HCT116 (cell line): ENCODE measurements at regions not wholly inside any gene's neighbourhood (a gene's known extent, or its start where the extent isn't known, plus 50 kb on each side); places are given as distances from the start of the nearest gene placed in this dataset.

Source experiments
- ATAC-seq: fragments of 200-7000 bp; cut with Tn5 transposase; 2 replicates; pipeline ENCODE4 v1.9.1; 2020; ENCODE audit warnings: mild to moderate bottlenecking, moderate library complexity
- BruUV-seq: library from RNA; stranded (reverse); fragments of 400-500 nt; replicated peaks from 2 replicates; lab custom pipeline; 2021; lab: Mats Ljungman, UMichigan
- CTCF ChIA-PET: fragments of 300-600 bp; sonication (Branson Sonifier 250); formaldehyde crosslinking; loops from one replicate; lab custom pipeline; 2021; ENCODE audit warnings: antibody characterized with exemption; lab: Charles Lee
- POLR2A ChIA-PET: fragments of 300-600, 350-600 bp; sonication (Branson Sonifier 250); formaldehyde crosslinking; loops from one replicate; lab custom pipeline; 2021; ENCODE audit warnings: antibody characterized with exemption; lab: Charles Lee
- RAD21 ChIA-PET, 2 experiments: fragments of 300-600 bp; sonication (Branson Sonifier 250); formaldehyde crosslinking; loops; one replicate each; lab custom pipeline; 2023; ENCODE audit warnings: low total read pairs in 2 of 2; ENCODE audit not compliant: uncharacterized antibody in 2 of 2, unreplicated experiment in 2 of 2, low non-redundant PET in 1 of 2; lab: Charles Lee
- DNase-seq: peaks from one replicate; pipeline ENCODE4 v3.0.0-alpha.2; 2010; ENCODE audit warnings: low read depth, low spot score
- H2AFZ ChIP-seq: fragments of 200-600 bp; shearing (Covaris generic), sonication (generic); 2 replicates; pipeline ENCODE4 v1.6.1; 2017; ENCODE audit warnings: low read depth, mixed run types, mixed read lengths, antibody characterized with exemption, low read length; ENCODE audit not compliant: poor library complexity, severe bottlenecking
- H3K27ac ChIP-seq: 2 replicates; pipeline ENCODE4 v1.5.1; 2012; ENCODE audit warnings: low read depth, low read length
- H3K27me3 ChIP-seq: fragments of 200-600 bp; sonication (generic); 2 replicates; pipeline ENCODE4 v1.6.1; 2016; ENCODE audit warnings: mixed run types, low read length, mixed read lengths; ENCODE audit not compliant: insufficient read depth
- H3K36me3 ChIP-seq, 2 experiments: fragments of 200-500 bp in 1 of 2; fragments of 200-600 bp in 1 of 2; sonication (Bioruptor generic) in 1 of 2; sonication (generic) in 1 of 2; 2 replicates each; pipeline versions ENCODE4 v1.5.1 to v1.6.1; 2014 to 2016; ENCODE audit warnings: low read length in 2 of 2, inconsistent platforms in 1 of 2, mixed read lengths in 1 of 2, mixed run types in 1 of 2; ENCODE audit not compliant: insufficient read depth in 2 of 2, control insufficient read depth in 1 of 2
- H3K4me1 ChIP-seq, 2 experiments: fragments of 200-600 bp in 1 of 2; sonication (generic) in 1 of 2; 2 replicates each; pipeline versions ENCODE4 v1.5.1 to v1.6.1; 2012 to 2017; ENCODE audit warnings: low read length in 2 of 2, inconsistent platforms in 1 of 2, mild to moderate bottlenecking in 1 of 2, mixed read lengths in 1 of 2, mixed run types in 1 of 2, moderate library complexity in 1 of 2; ENCODE audit not compliant: insufficient read depth in 2 of 2, control insufficient read depth in 1 of 2
- H3K4me2 ChIP-seq: fragments of 200-600 bp; sonication (generic); 2 replicates; pipeline ENCODE4 v1.6.1; 2017; ENCODE audit warnings: mixed run types, low read length, mixed read lengths
- H3K4me3 ChIP-seq, 2 experiments: fragments of 200-600 bp in 1 of 2; sonication (generic) in 1 of 2; replicated peaks in 1 of 2; 2 replicates each; pipeline ENCODE4 v1.5.1; 2011 to 2016; ENCODE audit warnings: low read length in 2 of 2, control low read depth in 1 of 2, low read depth in 1 of 2, mild to moderate bottlenecking in 1 of 2, mixed read lengths in 1 of 2, mixed run types in 1 of 2
- H3K79me2 ChIP-seq: fragments of 200-600 bp; sonication (generic); 2 replicates; pipeline ENCODE4 v1.6.1; 2017; ENCODE audit warnings: mild to moderate bottlenecking, mixed run types, low read length, moderate library complexity, mixed read lengths; ENCODE audit not compliant: insufficient read depth
- H3K9ac ChIP-seq: fragments of 200-600 bp; sonication (generic); 2 replicates; pipeline ENCODE4 v1.6.1; 2016; ENCODE audit warnings: low read length, mixed read lengths
- H3K9me2 ChIP-seq: fragments of 200-600 bp; sonication (generic), shearing (Covaris generic); 2 replicates; pipeline ENCODE4 v1.6.1; 2017; ENCODE audit warnings: mixed run types, mild to moderate bottlenecking, moderate library complexity; ENCODE audit not compliant: insufficient read depth
- H3K9me3 ChIP-seq, 2 experiments: fragments of 200-500 bp in 1 of 2; fragments of 200-600 bp in 1 of 2; sonication (Bioruptor generic) in 1 of 2; sonication (generic) in 1 of 2; 2 replicates each; pipeline ENCODE4 v1.6.1; 2014 to 2017; ENCODE audit warnings: low read length in 2 of 2, mixed read lengths in 2 of 2, inconsistent platforms in 1 of 2, low read depth in 1 of 2, mild to moderate bottlenecking in 1 of 2, mixed run types in 1 of 2, moderate library complexity in 1 of 2; ENCODE audit not compliant: control insufficient read depth in 1 of 2, insufficient read depth in 1 of 2
- H4K20me1 ChIP-seq: fragments of 200-600 bp; sonication (generic), shearing (Covaris generic); 2 replicates; pipeline ENCODE4 v1.6.1; 2017; ENCODE audit warnings: mixed run types, mild to moderate bottlenecking, moderate library complexity; ENCODE audit not compliant: insufficient read depth
- CBX3 ChIP-seq: IDR thresholded peaks from 2 replicates; pipeline ENCODE4 v1.6.1; 2012; ENCODE audit warnings: low read depth
- CEBPB ChIP-seq: IDR thresholded peaks from 2 replicates; pipeline ENCODE4 v1.6.1; 2012; ENCODE audit warnings: low read depth
- ELF1 ChIP-seq: IDR thresholded peaks from 2 replicates; pipeline ENCODE4 v1.6.1; 2012; ENCODE audit warnings: low read depth, borderline replicate concordance
- EZH2 ChIP-seq: fragments of 200-600 bp; sonication (generic); IDR thresholded peaks from 2 replicates; pipeline ENCODE4 v1.6.1; 2017; ENCODE audit warnings: antibody characterized with exemption, mixed run types
- EZH2phosphoT487 ChIP-seq: fragments of 200-600 bp; IDR thresholded peaks from 2 replicates; pipeline ENCODE4 v1.6.1; 2018; ENCODE audit warnings: antibody characterized with exemption, borderline replicate concordance
- FOSL1 ChIP-seq: IDR thresholded peaks from 2 replicates; pipeline ENCODE4 v1.6.1; 2012; ENCODE audit warnings: low read depth
- JUND ChIP-seq: IDR thresholded peaks from 2 replicates; pipeline ENCODE4 v1.6.1; 2012
- POLR2A ChIP-seq: IDR thresholded peaks from 2 replicates; pipeline ENCODE4 v1.7.0; 2011; ENCODE audit warnings: borderline replicate concordance; ENCODE audit not compliant: insufficient read depth, insufficient read length; ENCODE audit errors: extremely low read depth
- POLR2AphosphoS5 ChIP-seq: IDR thresholded peaks from 2 replicates; pipeline ENCODE4 v1.6.1; 2011; ENCODE audit warnings: mild to moderate bottlenecking, low read depth, low read length, moderate library complexity
- SIN3A ChIP-seq: IDR thresholded peaks from 2 replicates; pipeline ENCODE4 v1.6.1; 2012; ENCODE audit warnings: low read depth
- SP1 ChIP-seq: IDR thresholded peaks from 2 replicates; pipeline ENCODE4 v1.6.1; 2012; ENCODE audit warnings: low read depth
- SRF ChIP-seq: IDR thresholded peaks from 2 replicates; pipeline ENCODE4 v1.6.1; 2012; ENCODE audit warnings: low read depth
- TCF7L2 ChIP-seq: IDR thresholded peaks from 2 replicates; pipeline ENCODE4 v1.7.0; 2011; ENCODE audit warnings: borderline replicate concordance, inconsistent platforms; ENCODE audit not compliant: insufficient read depth, insufficient read length; ENCODE audit errors: extremely low read depth
- ZNF274 ChIP-seq: fragments of 200-500 bp; sonication (Bioruptor generic); IDR thresholded peaks from 2 replicates; pipeline ENCODE4 v1.6.1; 2014; ENCODE audit warnings: mild to moderate bottlenecking, low read depth, low read length, inconsistent platforms
- intact Hi-C: fragments of 100-400 bp; cut with micrococcal nuclease; formaldehyde crosslinking; loops from 2 replicates; pipeline ENCODE4 v1.10.0; 2022
- TF ChIP-seq, protein P1 (sequence below): IDR thresholded peaks from 2 replicates; pipeline ENCODE4 v1.6.1; 2012
- TF ChIP-seq, protein P2 (sequence below): IDR thresholded peaks from 2 replicates; pipeline ENCODE4 v1.6.1; 2011; ENCODE audit warnings: mild to moderate bottlenecking, low read length, moderate library complexity; ENCODE audit not compliant: insufficient replicate concordance; ENCODE audit errors: extremely low read depth

DNA sequence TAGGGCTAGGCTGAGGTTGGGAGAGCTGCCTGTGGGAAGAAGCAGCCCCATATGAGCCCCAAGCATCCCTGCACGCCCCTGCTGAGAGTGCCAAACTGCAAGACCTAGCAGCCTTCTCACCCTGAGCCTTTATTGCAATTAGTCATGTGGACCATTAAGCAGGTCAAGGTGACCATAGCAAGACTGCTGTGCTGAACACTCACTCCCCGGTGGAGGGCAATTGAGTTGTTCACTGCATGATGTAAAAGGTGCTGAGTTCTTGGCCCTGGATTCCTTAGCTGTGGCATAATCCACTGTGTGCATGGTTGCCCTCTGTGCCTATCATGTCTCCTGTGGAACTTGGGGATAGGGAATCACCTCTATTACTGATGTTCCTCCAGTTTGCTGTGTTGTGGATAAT, 131.1 kb downstream of the FOXD1 start:
- Histone ChIP-seq H4K20me1 (no peaks in the 10 kb centered on the region), H3K4me1 (peaks cover 10 to 50% of the 10 kb centered on the region in 2 experiments), H3K4me2 (peak overlapping the region; percentile 21), H2AFZ (peak overlapping the region; percentile 72), H3K9me2 (0 out of 2 replicates have a peak, but pooled peaks cover 4% of the 10 kb centered on the region), H3K27me3 (no peaks in the 10 kb centered on the region), H3K4me3 (no peak overlapping the region), H3K79me2 (no peaks in the 10 kb centered on the region), H3K9ac (no peak overlapping the region), H3K36me3 (no peaks in the 10 kb centered on the region), H3K9me3 (no peaks in the 10 kb centered on the region), H3K27ac (no peak overlapping the region)
- POLR2A ChIA-PET = no interaction called here
- TF ChIP-seq CBX3 = no peak
- TF ChIP-seq POLR2AphosphoS5 = no peak
- no peak for TF ChIP-seq EZH2
- no peak for TF ChIP-seq ZNF274
- TF ChIP-seq, protein P1, sequence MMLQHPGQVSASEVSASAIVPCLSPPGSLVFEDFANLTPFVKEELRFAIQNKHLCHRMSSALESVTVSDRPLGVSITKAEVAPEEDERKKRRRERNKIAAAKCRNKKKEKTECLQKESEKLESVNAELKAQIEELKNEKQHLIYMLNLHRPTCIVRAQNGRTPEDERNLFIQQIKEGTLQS = no peak
- TF ChIP-seq POLR2A = no peak
- no peak for TF ChIP-seq EZH2phosphoT487
- no peak for ATAC-seq
- DNase-seq = no peak
- intact Hi-C loops = no loop called here
- RAD21 ChIA-PET = no interaction called here
- CTCF ChIA-PET = no interaction called here
- BruUV-seq = no TSS peak

- Histone ChIP-seq H2AFZ (no peak overlapping the region), H3K36me3 (no peaks in the 10 kb centered on the region), H3K27me3 (no peaks in the 10 kb centered on the region), H3K9ac (no peak overlapping the region), H3K9me2 (0 out of 2 replicates have a peak, but pooled peaks cover 4% of the 10 kb centered on the region), H3K27ac (no peak overlapping the region), H4K20me1 (no peaks in the 10 kb centered on the region), H3K9me3 (no peaks in the 10 kb centered on the region), H3K4me1 (peaks cover 0 to 49% of the 10 kb centered on the region in 2 experiments; a peak in 2 of 4 replicates), H3K79me2 (no peaks in the 10 kb centered on the region), H3K4me2 (no peak overlapping the region), H3K4me3 (no peak overlapping the region)
- DNase-seq = no peak
- RAD21 ChIA-PET = no interaction called here
- intact Hi-C loops = no loop called here
- POLR2A ChIA-PET = no interaction called here
- BruUV-seq = no TSS peak
- CTCF ChIA-PET = interaction anchor here (0.6 kb wide), 1 partner anchor 1781 kb away, joined by 3 read pairs; no protein-coding TSS in a partner anchor
- ATAC-seq = no peak
- TF ChIP-seq POLR2AphosphoS5 (no peak), CEBPB (no peak), SP1 (no peak), POLR2A (no peak), SIN3A (no peak), TCF7L2 (no peak), SRF (no peak), FOSL1 (no peak), ELF1 (no peak), JUND (no peak)
- TF ChIP-seq, protein P1 = no peak
- TF ChIP-seq, protein P2, sequence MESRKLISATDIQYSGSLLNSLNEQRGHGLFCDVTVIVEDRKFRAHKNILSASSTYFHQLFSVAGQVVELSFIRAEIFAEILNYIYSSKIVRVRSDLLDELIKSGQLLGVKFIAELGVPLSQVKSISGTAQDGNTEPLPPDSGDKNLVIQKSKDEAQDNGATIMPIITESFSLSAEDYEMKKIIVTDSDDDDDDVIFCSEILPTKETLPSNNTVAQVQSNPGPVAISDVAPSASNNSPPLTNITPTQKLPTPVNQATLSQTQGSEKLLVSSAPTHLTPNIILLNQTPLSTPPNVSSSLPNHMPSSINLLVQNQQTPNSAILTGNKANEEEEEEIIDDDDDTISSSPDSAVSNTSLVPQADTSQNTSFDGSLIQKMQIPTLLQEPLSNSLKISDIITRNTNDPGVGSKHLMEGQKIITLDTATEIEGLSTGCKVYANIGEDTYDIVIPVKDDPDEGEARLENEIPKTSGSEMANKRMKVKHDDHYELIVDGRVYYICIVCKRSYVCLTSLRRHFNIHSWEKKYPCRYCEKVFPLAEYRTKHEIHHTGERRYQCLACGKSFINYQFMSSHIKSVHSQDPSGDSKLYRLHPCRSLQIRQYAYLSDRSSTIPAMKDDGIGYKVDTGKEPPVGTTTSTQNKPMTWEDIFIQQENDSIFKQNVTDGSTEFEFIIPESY = no peak
Measured at GRCh38 chr5:73314395-73315257, 134.0 kb downstream of the FOXD1 start.
